Tibial nerve (tissue), 4 donors: ENCODE measurements at regions not wholly inside any gene's neighbourhood (a gene's known extent, or its start where the extent isn't known, plus 50 kb on each side); places are given as distances from the start of the nearest gene placed in this dataset.

Source experiments
- DNase-seq, 2 donors: peaks; one replicate each; pipeline ENCODE4 v3.0.0-alpha.2; 2019; ENCODE audit warnings: low spot score in 2 of 2
- H3K27ac ChIP-seq, 4 donors: fragments of 200-600 bp; sonication (generic) in 3 of 4; one replicate each; pipeline ENCODE4 v1.5.1; 2017 to 2019; ENCODE audit warnings: mild to moderate bottlenecking in 1 of 4
- H3K27me3 ChIP-seq, 2 donors: fragments of 200-600 bp; sonication (generic) in 1 of 2; one replicate each; pipeline versions ENCODE4 v1.5.1 to v1.6.0; 2017 to 2019
- H3K36me3 ChIP-seq, 3 donors: fragments of 200-600 bp; sonication (generic); one replicate each; pipeline ENCODE4 v1.5.1; 2018 to 2019
- H3K4me1 ChIP-seq, 4 donors: fragments of 200-600 bp; sonication (generic) in 3 of 4; one replicate each; pipeline ENCODE4 v1.5.1; 2017 to 2019
- H3K4me3 ChIP-seq, 4 donors: fragments of 200-600 bp; sonication (generic) in 3 of 4; one replicate each; pipeline ENCODE4 v1.5.1; 2017 to 2019; ENCODE audit warnings: mild to moderate bottlenecking in 1 of 4, moderate library complexity in 1 of 4
- H3K9me3 ChIP-seq, 4 donors: fragments of 200-600 bp; sonication (generic) in 3 of 4; one replicate each; pipeline ENCODE4 v1.5.1; 2017 to 2019
- CTCF ChIP-seq, 5 experiments: fragments of 200-600 bp in 3 of 5; fragments of 450-650 bp in 2 of 5; sonication (generic) in 3 of 5; IDR thresholded peaks; one replicate each; pipeline ENCODE4 v1.5.1; 2016 to 2019; ENCODE audit warnings: antibody characterized with exemption in 5 of 5, mild to moderate bottlenecking in 3 of 5, moderate library complexity in 2 of 5
- EP300 ChIP-seq, 2 donors: sonication (generic); formaldehyde crosslinking; IDR thresholded peaks; one replicate each; pipeline ENCODE4 v1.6.1; 2017; ENCODE audit warnings: antibody characterized with exemption in 2 of 2, mild to moderate bottlenecking in 1 of 2
- POLR2A ChIP-seq, 2 donors: fragments of 450-650 bp; IDR thresholded peaks; one replicate each; pipeline ENCODE4 v1.6.1; 2017; ENCODE audit warnings: antibody characterized with exemption in 2 of 2, mild to moderate bottlenecking in 2 of 2, moderate library complexity in 2 of 2
- WGBS, 2 donors: methylation state at CpG; one replicate each; pipeline ENCODE4 v1.1.5; 2018; 5-methylcytosine and 5-hydroxymethylcytosine counted together

DNA sequence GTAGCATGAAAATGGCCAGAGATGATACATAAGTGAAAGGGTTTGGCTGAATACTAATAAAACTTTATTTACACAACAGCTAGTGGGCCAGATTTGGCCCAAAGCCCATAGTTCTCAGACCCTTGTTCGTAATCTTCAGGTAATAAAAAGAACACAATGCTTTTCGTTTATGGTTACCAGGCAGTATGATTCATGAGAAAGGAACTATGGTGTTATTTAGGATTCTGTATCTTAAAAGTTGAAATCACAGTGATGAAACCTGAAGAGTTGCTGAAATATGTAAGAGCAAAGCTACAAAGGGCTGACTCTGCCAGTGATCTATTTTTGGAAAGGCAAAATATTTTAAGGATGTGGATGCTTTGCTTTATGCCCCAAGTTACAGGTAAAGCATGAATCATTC, 192.7 kb downstream of the SMC2 start:
- Histone ChIP-seq H3K27me3 (no peaks in the 10 kb centered on the region), H3K4me3 (no peak overlapping the region), H3K9me3 (no peaks in the 10 kb centered on the region), H3K36me3 (no peaks in the 10 kb centered on the region), H3K27ac (no peak overlapping the region), H3K4me1 (no peaks in the 10 kb centered on the region)
- no peak for TF ChIP-seq POLR2A (IDR thresholded peaks at IDR 0.05)
- TF ChIP-seq CTCF (IDR thresholded peaks at IDR 0.05): no peak
- no peak for TF ChIP-seq EP300 (IDR thresholded peaks at IDR 0.05)
- 62 to 63% methylated on average over 2 of the region's 2 CpGs for WGBS, 2 donors
- no peak for DNase-seq

DNA sequence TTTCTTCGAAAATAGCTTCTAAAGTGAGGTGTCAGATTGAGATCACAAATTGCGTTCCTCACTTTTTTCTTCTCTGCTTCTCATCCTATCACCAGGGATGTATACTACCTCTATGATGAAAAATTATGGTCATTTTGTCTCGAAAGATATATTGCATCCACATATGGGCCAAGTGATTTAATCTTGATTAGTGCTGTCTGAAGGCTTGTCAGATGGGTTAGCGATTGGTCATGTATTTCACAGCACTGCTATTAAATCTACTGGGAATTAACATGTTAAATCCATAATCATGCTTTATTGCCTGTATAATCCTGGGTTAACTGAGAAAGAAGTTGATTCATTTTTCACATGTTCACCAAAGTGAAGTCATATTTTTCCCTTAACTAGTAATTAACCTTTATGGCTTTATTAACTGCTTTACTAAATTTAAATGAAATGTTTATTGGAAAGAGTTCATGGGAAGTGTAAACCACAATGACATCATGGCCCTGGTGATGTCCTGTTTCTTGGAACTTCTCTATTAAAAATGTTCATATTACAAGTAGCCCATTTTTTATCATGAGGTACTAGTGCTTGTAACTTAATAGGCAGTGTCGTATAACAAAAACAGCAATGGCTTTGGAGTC, 193.3 kb downstream of the SMC2 start:
- Histone ChIP-seq H3K36me3 (no peaks in the 10 kb centered on the region), H3K27me3 (no peaks in the 10 kb centered on the region), H3K27ac (no peak overlapping the region), H3K9me3 (no peaks in the 10 kb centered on the region), H3K4me3 (no peak overlapping the region), H3K4me1 (no peaks in the 10 kb centered on the region)
- TF ChIP-seq EP300 (IDR thresholded peaks at IDR 0.05) (no peak), POLR2A (IDR thresholded peaks at IDR 0.05) (no peak), CTCF (IDR thresholded peaks at IDR 0.05) (no peak)
- no peak for DNase-seq
- 69 to 84% methylated on average over 5 of the region's 5 CpGs for whole genome bisulfite sequencing, 2 donors

DNA sequence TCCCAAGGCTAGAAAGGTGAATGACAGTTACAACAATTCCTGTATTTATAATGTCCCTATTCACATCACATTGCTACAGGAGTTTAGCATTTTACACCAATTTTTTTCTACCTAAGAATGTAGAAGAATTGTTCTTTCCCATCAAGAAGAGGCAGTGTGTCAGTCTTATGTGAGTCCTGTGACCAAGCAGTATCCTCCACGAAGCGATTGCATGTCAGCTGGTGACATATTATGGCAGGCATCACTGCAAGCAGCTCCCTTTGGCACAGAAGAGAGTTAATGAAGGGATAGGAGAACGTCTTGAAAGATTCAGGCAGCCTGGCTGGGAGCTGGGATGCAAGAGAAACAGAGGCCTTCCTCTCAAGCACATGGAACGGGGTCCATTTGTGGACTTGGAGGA, 199.8 kb downstream of the SMC2 start:
- DNase-seq: no peak
- no peaks in the 10 kb centered on the region for H3K4me1 ChIP-seq
- TF ChIP-seq EP300 (IDR thresholded peaks at IDR 0.05) (no peak), POLR2A (IDR thresholded peaks at IDR 0.05) (no peak), CTCF (IDR thresholded peaks at IDR 0.05) (no peak)
- 78% methylated on average over 4 of the region's 4 CpGs for WGBS, 2 donors
- H3K36me3 ChIP-seq: no peaks in the 10 kb centered on the region
- H3K4me3 ChIP-seq: no peak overlapping the region
- H3K9me3 ChIP-seq: no peaks in the 10 kb centered on the region
- H3K27me3 ChIP-seq: no peaks in the 10 kb centered on the region
- H3K27ac ChIP-seq: no peak overlapping the region

DNA sequence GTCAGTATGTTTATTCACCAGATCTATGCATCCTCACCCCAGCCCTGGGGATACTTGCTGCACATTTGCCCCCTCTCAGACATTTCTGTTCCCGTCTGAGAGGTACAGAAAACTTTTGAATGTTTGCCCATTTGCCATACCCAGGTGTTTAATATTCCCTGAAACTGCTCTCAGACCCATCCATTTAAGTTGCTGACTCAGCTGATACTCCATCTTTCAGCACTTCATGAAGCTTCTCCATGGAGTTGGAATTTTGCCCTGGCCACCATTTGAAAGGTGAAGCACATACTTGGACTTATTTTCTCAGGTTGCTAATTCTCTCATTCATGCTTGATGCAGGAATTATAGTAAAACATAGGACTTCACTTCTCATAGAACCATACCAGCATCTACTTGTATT, 203.9 kb upstream of the OR13F1 start:
- TF ChIP-seq EP300 (IDR thresholded peaks at IDR 0.05) (no peak), CTCF (IDR thresholded peaks at IDR 0.05) (no peak), POLR2A (IDR thresholded peaks at IDR 0.05) (no peak)
- 66 to 77% methylated on average over 1 of the region's 1 CpG for WGBS, 2 donors
- Histone ChIP-seq H3K27me3 (no peaks in the 10 kb centered on the region), H3K27ac (no peak overlapping the region), H3K4me1 (no peaks in the 10 kb centered on the region), H3K9me3 (no peaks in the 10 kb centered on the region), H3K4me3 (no peak overlapping the region), H3K36me3 (no peaks in the 10 kb centered on the region)
- no peak for DNase-seq

GRCh38 chr9:104301755-104302154, 202.3 kb upstream of the OR13F1 start:
- 84% methylated on average over 2 of the region's 2 CpGs for WGBS, 2 donors
- Histone ChIP-seq H3K4me3 (no peak overlapping the region), H3K4me1 (no peaks in the 10 kb centered on the region), H3K36me3 (no peaks in the 10 kb centered on the region), H3K9me3 (peaks cover 0 to 4% (median 0%) of the 10 kb centered on the region in 4 donors), H3K27ac (no peak overlapping the region), H3K27me3 (no peaks in the 10 kb centered on the region)
- no peak for DNase-seq
- TF ChIP-seq CTCF (IDR thresholded peaks at IDR 0.05) (no peak), EP300 (IDR thresholded peaks at IDR 0.05) (no peak), POLR2A (IDR thresholded peaks at IDR 0.05) (no peak)
